ENCODE measurements at regions not wholly inside any gene's neighbourhood (a gene's known extent, or its start where the extent isn't known, plus 50 kb on each side); places are given as distances from the start of the nearest gene placed in this dataset.

DNA sequence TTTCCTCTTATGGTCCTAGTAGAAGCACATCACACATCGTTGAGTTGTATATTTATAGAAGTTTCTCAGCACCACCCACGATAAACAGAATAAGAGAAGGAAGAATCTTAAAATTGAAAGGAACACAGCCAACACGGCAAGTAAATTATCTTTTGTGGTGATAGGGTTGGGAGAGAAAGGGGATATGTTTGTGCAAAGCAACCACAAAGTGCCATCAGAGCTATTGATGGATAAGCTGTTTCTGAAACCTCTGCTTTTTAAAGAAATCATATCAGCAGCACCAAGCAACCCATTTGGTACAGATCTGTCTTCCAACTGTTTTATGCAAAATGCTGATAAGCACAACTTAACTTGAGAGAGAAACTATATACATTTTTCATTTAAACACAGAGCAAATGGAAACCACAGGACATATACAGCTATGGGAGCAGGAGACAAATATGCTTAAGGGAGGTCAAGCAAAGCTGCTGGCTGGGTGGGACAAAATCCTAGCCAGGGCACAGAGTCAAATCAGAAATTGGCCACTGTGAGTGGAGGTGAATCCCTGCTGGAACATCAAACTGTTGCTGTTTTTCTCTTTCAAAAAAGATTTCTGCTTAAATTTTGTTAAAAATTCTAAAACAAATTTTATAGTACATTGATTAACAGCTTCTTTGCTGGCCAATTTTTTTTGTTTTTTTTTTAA lies 194.0 kb upstream of the HHIP start:
- TF ChIP-seq, protein P1, sequence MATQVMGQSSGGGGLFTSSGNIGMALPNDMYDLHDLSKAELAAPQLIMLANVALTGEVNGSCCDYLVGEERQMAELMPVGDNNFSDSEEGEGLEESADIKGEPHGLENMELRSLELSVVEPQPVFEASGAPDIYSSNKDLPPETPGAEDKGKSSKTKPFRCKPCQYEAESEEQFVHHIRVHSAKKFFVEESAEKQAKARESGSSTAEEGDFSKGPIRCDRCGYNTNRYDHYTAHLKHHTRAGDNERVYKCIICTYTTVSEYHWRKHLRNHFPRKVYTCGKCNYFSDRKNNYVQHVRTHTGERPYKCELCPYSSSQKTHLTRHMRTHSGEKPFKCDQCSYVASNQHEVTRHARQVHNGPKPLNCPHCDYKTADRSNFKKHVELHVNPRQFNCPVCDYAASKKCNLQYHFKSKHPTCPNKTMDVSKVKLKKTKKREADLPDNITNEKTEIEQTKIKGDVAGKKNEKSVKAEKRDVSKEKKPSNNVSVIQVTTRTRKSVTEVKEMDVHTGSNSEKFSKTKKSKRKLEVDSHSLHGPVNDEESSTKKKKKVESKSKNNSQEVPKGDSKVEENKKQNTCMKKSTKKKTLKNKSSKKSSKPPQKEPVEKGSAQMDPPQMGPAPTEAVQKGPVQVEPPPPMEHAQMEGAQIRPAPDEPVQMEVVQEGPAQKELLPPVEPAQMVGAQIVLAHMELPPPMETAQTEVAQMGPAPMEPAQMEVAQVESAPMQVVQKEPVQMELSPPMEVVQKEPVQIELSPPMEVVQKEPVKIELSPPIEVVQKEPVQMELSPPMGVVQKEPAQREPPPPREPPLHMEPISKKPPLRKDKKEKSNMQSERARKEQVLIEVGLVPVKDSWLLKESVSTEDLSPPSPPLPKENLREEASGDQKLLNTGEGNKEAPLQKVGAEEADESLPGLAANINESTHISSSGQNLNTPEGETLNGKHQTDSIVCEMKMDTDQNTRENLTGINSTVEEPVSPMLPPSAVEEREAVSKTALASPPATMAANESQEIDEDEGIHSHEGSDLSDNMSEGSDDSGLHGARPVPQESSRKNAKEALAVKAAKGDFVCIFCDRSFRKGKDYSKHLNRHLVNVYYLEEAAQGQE (IDR thresholded peaks at IDR 0.05; ENCODE audit: insufficient read depth in 1 of 2, low read depth in 2 of 2, low read length in 1 of 2), result no peak
- TF ChIP-seq POLR2AphosphoS5 (IDR thresholded peaks at IDR 0.05; ENCODE audit: low read depth, low read length) (no peak), SIN3A (IDR thresholded peaks at IDR 0.05; ENCODE audit: borderline replicate concordance, insufficient read depth, low read depth, low read length) (no peak), TCF7L2 (IDR thresholded peaks at IDR 0.05; ENCODE audit: low read depth, low read length) (no peak)
- TF ChIP-seq, protein P2, sequence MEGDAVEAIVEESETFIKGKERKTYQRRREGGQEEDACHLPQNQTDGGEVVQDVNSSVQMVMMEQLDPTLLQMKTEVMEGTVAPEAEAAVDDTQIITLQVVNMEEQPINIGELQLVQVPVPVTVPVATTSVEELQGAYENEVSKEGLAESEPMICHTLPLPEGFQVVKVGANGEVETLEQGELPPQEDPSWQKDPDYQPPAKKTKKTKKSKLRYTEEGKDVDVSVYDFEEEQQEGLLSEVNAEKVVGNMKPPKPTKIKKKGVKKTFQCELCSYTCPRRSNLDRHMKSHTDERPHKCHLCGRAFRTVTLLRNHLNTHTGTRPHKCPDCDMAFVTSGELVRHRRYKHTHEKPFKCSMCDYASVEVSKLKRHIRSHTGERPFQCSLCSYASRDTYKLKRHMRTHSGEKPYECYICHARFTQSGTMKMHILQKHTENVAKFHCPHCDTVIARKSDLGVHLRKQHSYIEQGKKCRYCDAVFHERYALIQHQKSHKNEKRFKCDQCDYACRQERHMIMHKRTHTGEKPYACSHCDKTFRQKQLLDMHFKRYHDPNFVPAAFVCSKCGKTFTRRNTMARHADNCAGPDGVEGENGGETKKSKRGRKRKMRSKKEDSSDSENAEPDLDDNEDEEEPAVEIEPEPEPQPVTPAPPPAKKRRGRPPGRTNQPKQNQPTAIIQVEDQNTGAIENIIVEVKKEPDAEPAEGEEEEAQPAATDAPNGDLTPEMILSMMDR (IDR thresholded peaks at IDR 0.05), result no peak
- DNase-seq (ENCODE audit: low read depth, low spot score) (no peak), ATAC-seq (no peak)
- Histone ChIP-seq H3K4me1 (ENCODE audit: control insufficient read depth, insufficient read depth, low read length) (no peaks in the 10 kb centered on the region), H3K36me3 (ENCODE audit: control insufficient read depth, insufficient read depth, low read length) (no peaks in the 10 kb centered on the region), H3K27me3 (ENCODE audit: control insufficient read depth, insufficient read depth, low read length) (no peaks in the 10 kb centered on the region), H3K27ac (ENCODE audit: low read length) (no peak overlapping the region), H3K4me3 (ENCODE audit: low read depth in 2 of 2, low read length in 2 of 2) (no peak overlapping the region), H3K9me3 (ENCODE audit: control insufficient read depth, insufficient read depth, low read depth, low read length) (no peaks in the 10 kb centered on the region)
- ChIA-PET CTCF (no interaction called here), POLR2A (no interaction called here)
- intact Hi-C loops (cut with micrococcal nuclease; ENCODE audit: unreplicated experiment) (no loop called here), in situ Hi-C loops (cut with HindIII; ENCODE audit: low pct_unique_long_range_greater_than_20kb, low sequenced_read_pairs) (no loop called here)
- no TSS peak for BruUV-seq (replicated peaks)

DNA sequence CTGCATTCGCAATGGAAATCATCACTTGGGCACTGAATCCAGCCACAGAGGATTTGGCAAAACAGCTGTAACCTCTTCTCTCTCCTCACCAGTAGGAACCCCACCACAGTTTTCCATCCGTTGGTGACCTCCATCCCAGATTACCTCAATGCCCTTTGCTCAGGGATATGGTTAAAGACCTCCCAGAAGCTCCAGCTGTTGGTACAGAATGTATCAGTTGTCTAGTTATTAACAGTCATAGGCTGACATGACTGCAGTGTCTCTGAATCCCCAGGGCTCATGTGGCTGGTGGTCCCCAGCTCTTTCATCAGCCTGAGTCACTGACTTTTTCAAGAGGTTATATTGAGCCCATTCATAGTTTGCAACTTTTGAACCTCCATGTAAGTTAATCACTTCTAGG lies 189.8 kb upstream of the HHIP start:
- Histone ChIP-seq H3K4me3 (ENCODE audit: low read depth in 2 of 2, low read length in 2 of 2) (no peak overlapping the region), H3K27me3 (ENCODE audit: control insufficient read depth, insufficient read depth, low read length) (no peaks in the 10 kb centered on the region), H3K4me1 (ENCODE audit: control insufficient read depth, insufficient read depth, low read length) (no peaks in the 10 kb centered on the region), H3K36me3 (ENCODE audit: control insufficient read depth, insufficient read depth, low read length) (no peaks in the 10 kb centered on the region), H3K9me3 (ENCODE audit: control insufficient read depth, insufficient read depth, low read depth, low read length) (no peaks in the 10 kb centered on the region), H3K27ac (ENCODE audit: low read length) (no peak overlapping the region)
- ChIA-PET POLR2A (no interaction called here), CTCF (no interaction called here)
- BruUV-seq (replicated peaks), result no TSS peak
- TF ChIP-seq, protein P2 (IDR thresholded peaks at IDR 0.05), result no peak
- no peak for TF ChIP-seq SIN3A (IDR thresholded peaks at IDR 0.05; ENCODE audit: borderline replicate concordance, insufficient read depth, low read depth, low read length)
- no peak for TF ChIP-seq TCF7L2 (IDR thresholded peaks at IDR 0.05; ENCODE audit: low read depth, low read length)
- TF ChIP-seq, protein P1 (IDR thresholded peaks at IDR 0.05; ENCODE audit: insufficient read depth in 1 of 2, low read depth in 2 of 2, low read length in 1 of 2), result no peak
- TF ChIP-seq POLR2AphosphoS5 (IDR thresholded peaks at IDR 0.05; ENCODE audit: low read depth, low read length), result no peak
- in situ Hi-C loops (cut with HindIII; ENCODE audit: low pct_unique_long_range_greater_than_20kb, low sequenced_read_pairs) (no loop called here), intact Hi-C loops (cut with micrococcal nuclease; ENCODE audit: unreplicated experiment) (no loop called here)
- DNase-seq (ENCODE audit: low read depth, low spot score) (no peak), ATAC-seq (no peak)
